Inferior parietal cortex (tissue), 1 donor: ENCODE measurements at regions not wholly inside any gene's neighbourhood (a gene's known extent, or its start where the extent isn't known, plus 50 kb on each side); places are given as distances from the start of the nearest gene placed in this dataset.
"Not testable (repeated sequence)": the region's sequence is repeated elsewhere in the genome, so short reads cannot be mapped to it uniquely, and the experiment has no call there.

Source experiments
- DNase-seq: peaks from one replicate; pipeline ENCODE4 v3.0.0-alpha.2; 2016; ENCODE audit errors: extremely low spot score

DNA sequence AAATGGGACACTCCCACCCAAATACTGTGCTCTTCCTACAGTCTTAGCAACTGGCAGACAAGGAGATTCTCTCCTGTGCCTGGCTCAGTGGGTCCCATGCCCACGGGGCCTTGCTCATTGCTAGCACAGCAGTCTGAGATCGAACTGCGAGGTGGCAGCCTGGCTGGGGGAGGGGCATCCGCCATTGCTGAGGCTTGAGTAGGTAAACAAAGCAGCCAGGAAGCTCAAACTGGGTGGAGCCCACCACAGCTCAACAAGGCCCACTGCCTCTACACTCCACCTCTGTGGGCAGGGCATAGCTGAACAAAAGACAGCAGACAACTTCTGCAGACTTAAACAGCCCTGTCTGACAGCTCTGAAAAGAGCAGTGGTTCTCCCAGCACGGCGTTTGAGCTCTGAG, 174.8 kb downstream of the COL12A1 start:
- not testable (repeated sequence) for DNase-seq

DNA sequence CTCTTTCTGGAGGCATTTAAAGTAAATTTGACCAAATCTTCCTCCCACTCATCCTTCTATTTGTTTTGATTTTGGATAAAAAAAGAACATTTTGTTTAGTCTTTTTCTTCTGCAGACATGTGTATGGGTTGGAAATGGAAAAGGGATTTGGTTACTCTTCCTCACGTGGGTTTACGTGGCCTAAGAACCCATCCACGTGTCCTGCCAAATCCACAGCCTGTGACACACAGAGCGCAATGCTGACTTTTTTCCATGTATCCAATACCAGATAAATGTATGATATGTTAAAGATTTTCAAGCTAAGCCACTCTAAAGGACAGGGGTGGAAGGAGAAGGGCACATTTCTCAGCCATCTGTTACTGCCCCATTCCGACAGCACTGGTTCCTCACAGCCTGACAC, 176.5 kb downstream of the COL12A1 start:
- no peak for DNase-seq

DNA sequence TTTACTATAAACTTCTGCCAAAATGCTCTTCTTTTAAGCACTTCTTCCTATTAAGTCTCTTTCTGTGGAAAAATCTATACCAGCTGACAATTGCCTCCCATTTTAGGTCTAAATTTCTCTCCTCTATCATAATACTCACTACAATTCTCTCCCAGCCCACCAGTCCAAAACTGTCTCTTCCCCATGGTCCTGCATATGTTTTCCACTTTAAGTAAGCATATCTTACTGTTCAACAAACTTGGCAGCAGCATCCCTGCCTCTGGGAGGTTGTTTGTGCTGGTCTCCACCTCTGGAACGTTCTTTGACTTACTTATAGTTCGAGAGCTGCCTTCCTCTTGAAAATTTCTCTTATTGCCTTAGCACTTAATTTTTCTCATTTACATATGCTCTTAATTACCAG, 180.5 kb downstream of the COL12A1 start:
- no peak for DNase-seq

DNA sequence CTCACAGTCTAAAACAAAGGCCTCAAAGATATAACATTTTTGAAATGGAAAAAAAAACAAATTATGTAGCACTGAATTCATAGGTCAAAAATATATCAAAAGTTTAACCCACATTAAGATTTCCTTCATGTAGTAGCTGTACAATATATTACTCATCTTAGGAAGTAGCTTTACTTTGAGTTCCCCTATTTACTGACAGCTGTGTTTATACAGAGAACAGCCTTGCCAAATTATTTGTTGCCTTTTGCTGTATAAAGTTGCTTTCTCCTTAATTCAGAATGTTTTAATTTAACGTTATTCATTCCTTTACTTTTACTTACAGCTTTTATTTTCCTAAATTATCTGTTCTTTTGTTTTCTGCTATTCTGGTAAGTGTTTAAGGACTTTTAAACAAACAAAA, 181.0 kb downstream of the COL12A1 start:
- DNase-seq: no peak

DNA sequence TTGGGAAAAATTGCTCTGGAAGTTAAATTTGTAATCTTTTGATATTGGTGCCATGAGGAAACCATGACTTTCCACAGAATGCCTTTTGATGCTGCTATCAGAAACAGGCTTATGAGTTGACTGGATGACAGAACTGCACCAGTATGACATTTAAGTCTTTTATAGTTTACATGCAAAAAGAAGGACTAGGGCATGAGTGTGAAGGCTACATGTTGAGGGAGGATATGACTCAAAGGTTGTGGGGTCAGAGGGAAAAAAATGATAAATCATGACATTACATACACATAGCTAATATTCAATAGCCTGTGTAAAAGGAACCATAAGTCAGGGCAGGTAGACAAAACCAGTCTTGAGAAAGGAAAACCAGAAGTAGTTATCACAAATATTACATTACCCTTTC, 182.2 kb downstream of the COL12A1 start:
- no peak for DNase-seq

DNA sequence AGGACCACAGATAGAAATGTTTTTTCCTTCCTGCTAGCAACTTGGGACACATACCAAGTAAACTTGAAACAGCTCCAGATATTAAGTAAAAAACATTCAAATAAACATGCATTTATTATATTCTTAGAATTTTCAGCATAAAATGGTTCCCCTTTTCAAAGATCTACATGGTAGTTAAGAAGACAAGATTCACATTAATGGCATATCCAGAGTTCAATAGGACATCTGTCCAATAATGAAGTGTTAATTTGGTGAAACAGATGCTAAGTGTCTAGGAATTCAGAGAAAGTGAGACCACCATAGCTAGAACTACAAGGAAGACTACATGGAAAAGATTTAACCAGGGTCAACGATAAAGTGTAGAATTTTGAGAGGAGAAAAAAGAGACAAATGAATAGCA, 184.9 kb downstream of the COL12A1 start:
- no peak for DNase-seq

DNA sequence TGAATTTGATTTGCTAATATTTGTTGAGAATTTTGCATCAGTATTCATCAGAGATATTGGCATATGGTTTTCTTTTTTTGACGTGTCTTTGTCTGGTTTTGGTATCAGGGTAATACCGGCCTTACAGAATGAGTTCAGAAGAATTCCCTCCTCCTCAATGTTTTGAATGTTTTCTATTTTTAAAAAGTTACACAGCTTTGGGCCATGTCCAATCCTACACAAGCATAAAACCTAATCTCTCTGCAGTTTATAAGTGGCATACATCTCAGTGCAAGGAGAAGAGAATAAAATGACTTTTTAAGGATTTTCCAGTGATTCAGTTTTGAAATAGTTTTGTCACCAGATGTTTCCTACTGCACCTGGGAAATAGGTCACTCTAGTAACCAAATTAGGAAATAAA, 185.5 kb downstream of the COL12A1 start:
- no peak for DNase-seq

DNA sequence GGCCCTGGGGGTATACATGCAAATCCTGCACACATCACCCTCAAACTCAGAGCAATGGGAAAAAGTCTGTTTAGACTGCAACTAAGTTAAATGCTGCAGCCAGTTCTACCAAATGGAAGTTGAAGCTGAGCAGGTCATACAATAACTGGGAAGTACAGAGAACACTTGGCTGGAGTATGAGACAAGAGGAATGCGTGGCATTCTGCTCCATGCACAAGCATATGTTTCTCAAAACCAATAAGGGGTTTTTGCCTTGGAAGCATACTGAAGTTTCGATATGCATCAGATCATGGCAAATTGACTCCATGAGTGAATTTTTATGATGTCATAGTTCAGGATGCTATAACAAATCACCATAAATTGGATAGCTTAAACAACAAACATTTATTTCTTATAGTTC, 193.8 kb downstream of the COL12A1 start:
- DNase-seq: no peak

DNA sequence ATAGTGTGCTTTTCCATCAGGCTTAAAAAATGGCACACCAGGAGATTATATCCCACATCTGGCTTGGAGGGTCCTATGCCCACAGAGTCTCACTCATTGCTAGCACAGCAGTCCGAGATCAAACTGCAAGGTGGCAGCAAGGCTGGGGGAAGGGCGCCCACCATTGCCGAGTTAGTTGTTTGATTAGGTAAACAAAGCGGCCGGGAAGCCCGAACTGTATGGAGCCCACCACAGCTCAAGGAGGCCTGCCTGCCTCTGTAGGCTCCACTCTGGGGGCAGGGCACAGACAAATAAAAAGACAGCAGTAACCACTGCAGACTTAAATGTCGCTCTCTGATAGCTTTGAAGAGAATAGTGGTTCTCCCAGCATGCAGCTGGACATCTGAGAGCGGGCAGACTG, 201.9 kb downstream of the COL12A1 start:
- DNase-seq: not testable (repeated sequence)

DNA sequence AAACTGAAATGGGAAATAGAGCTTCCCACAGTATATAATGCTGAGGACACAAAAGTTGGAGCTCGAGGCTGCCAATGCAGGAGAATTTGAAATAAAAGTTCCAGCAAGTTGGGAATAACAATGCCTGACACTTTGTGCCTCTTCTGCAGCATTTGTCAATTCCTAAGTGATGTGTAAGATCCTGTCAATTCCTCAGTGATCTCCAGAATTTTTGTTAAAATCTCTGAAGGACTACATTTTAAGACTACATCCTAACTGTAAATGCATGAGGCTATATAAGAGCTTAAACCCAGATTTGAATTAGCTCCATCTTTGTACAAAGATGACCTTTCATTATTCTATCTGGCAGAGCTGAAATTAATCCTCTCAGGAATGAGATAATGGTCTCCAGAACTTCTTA, 208.2 kb downstream of the COL12A1 start:
- DNase-seq: no peak

DNA sequence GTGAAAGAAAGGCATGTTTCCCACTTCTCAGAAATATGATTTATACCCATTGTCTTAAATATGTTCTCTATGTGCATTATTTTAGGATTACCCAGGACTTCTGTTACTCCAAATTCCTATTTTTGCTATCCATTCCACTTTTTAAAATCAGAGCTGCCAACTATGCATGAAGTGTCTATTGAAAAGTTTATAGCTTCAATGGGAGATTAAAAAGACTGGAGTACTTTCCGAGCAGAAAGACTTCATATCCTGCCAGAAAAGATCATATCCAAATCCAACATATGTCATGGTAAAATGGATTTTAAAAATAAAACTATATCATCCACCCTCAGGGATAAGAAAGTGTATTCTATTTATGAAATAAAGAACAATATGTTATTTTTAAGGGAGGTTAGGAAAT, 212.7 kb downstream of the COL12A1 start:
- no peak for DNase-seq

DNA sequence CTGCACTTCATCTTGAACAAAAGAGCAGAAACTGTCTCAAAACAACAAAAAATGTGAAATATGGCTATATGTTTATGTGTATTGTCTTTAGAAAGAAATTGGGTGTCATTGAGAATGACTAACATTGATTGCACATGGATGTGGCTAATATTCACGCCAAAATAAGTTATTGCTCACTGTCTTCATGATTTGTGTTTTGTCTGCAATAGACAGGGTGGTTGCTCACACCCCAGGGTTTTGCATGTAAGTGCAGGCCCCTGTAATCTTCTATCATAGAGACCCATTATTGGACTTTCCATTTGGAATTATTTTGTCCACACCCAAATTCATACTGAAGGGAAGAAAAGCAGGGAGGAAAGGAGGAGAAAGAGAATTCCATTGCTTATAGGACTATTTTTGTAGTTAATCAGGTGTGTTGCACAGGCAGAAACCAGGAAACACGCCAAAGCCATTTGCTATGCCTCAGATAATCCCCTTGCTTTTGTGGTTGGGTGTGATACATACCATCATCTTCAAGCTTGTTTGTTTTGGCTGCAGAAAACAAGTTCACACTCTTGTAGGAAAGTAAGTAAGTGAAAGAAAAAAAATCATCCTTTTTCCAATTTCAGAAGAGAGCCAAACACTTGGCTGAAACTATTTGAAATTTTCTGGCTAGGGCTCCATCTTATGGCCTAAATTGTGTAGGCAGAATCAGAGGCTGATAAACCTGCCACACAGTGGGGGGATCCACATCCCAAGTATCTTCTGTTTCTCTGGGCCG, 214.1 kb downstream of the COL12A1 start:
- no peak for DNase-seq

DNA sequence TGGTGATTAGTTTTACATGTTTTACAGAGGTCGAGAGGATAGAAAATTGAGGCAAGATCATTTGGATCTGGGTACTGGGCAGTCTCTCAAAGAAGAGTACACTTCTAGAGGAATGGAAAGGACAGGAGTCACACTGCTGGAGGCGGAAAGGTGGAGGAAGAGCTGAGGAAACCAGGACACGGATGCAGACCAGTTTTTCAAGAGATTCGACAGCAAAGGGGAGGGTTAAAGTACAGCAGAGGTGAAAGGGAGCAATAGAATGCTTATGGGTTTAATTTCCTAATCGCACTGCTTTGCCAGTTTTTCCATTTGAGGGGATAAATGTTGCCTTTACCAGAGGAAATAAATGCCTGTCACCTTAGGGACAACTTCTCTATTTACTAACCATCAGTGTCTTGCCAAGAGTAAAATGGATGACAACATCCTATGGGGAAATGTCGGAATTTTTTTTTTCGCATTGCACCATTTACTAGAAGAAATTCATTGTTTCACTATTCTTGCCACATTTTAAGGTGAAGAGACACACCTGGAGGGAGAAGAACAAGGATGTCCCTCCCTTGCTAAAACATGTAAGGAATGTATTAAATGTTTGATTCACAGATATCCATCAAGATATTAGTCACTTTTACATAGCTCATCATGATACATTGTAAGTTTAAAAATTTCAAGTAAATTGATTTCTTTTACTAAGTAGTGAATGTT, 226.6 kb downstream of the COL12A1 start:
- no peak for DNase-seq

DNA sequence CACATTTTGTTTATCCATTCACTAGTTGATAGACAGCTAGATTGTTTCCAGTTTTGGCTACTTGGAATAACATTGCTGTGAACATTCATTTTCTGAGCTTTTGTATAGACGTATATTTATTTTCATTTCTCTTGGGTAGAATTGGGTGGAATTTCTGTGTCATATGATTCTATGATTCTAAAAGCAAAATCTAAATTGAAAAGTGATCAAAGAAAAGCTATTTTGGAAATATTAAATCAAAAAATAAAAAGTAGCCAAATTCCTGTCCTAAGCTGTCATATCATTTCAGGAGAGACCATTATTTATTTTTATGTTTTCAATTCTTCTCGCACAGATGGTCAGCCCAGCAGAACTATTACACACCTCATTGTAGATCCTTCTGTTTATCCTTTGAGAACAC, 229.2 kb downstream of the COL12A1 start:
- no peak for DNase-seq

DNA sequence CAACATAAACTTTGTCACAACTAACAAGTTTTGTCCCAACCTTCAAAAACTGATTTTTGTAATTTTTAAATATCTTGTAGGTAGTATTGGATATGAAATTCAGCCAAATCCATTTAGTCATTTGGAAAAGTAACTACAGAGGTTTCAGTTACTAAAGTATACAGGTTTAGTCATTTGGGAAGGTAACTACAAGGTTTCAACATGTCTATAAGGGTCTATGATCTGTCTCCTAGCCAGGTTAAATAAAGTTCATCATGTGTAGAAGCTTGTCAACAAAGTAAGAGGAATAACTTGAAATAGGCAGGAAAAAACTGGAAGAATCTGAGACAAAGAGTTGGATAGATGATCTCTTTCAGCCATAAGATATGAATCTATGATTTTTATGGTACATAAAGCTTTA, 229.8 kb downstream of the COL12A1 start:
- no peak for DNase-seq

DNA sequence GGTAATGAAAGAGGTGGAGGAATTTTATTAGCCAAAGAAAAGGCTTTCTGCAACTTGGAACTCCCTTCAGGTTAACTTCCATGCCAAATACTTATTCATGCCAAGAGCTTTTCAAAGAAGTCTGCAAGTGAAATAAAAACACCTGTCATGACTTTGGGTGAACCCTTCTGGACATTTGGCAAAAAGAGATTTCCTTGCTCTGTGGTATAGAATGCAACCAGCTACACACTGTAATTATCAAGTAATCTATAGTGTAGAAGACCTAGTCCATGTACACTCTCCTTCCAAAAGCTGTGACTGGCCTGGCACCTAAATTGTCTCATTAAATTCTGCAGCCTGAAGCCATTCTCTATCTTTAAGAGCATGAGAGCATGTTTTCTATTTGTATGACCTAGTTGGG, 232.3 kb downstream of the COL12A1 start:
- no peak for DNase-seq

DNA sequence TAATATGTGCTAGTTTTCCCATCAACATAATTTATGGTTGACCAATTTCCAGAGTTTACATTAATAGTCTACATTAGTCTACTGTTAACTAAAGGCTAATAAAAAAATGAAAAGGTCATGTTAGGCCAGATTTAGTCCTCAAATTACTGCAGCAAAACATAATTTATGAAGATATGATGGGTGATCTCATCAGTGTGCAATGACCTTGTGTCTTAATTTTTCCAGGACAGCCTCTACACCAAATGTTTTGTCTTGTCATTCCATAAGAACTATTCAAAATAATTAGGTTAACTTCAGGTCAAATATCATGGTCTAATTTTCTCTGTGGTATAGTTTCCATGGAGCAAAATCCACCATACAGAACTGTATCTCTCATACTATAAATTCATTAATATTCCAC, 234.2 kb downstream of the COL12A1 start:
- DNase-seq: no peak

DNA sequence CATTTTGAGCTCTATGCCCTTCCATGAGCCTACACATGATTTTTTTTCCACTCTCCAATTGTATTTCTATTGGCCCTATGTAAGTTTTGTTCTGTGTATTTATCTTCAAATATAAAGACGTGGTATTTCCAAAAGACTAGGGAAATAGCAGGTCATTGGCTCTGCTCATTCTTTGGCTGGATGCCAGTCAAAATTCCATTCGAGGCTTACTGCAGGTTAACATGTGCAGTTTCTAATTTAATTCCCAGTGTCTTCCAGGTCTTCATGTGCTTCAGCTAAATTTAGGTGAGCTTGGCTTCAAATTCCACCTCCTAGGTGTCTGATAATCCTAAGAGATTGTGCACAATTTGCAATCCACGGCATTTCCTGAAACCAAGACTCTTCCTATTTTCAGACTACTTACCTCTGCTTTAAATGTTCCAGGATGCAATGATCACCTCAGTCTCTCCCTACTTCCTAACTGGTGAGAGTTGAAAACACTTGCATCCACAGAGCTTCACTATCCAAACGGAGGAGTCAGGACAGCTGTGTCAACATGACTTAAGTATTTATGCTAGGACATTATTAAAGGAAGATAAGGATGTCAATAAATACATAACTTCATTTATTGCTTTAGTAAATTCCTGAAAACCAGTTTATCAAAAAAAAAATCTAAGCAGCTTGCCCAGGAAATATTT, 236.1 kb downstream of the COL12A1 start:
- DNase-seq: no peak

DNA sequence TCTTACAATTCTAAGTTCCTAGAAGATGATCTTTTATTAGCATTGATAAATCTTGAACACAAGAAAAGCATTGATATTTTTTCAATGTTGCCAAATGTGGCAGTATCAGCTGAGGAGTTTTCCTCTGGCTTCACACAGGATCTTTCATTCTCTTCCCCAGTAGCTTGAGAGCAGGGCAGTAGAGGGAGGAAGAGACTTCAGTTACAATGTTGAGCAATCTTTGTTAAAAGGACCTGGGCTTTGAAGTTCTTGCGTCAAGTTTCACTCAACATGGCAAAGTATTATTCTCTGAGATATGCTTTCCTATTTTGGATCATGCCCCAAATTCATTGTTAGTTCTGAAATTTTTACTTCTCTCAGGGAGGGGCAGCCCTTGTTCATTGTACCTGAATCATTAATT, 238.0 kb downstream of the COL12A1 start:
- no peak for DNase-seq

DNA sequence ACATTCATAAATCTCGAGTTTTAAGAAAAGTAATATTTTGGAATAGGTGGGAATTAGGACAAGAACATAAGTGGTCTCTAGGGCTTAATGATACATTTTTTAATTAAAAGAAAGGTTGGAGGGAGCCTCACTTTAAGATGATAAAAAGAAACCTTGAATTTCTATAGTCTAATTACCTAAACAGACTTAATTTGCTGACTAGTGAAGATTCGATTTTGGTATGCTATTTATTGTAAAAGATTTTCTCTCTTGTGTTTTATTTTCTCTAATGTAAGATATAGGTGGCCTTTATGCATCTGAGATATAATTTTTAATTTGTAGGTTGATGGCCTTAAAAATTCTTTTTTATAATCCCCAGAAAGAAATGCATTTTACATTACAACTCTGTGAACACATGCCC, 239.1 kb downstream of the COL12A1 start:
- no peak for DNase-seq

DNA sequence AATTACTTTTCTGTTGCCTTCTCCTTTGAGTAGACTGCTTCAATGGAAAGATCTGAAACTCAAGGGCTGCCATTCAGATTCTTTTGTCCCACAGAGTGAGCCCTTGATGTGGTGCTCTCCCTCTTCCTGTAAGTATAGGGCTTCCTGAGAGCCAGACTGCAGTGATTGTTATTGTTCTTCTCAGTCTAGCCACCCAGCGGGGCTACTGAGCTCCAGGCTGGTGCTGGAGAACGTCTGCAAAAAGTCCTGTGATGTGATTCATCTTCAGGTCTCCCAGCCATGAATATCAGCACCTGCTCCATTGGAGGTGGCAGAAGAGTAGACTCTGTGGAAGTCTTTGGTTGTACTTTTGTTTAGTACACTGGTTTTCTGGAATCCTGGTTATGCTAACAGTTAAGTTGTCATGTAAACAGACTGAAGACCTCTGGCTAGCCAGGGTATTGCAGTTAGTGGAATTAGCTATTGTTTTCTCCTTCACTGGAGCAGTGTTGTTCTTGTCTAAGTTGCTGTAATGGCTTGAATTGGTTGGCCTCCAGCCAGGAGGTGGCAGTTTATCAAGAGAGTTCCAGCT, 240.9 kb downstream of the COL12A1 start:
- no peak for DNase-seq

DNA sequence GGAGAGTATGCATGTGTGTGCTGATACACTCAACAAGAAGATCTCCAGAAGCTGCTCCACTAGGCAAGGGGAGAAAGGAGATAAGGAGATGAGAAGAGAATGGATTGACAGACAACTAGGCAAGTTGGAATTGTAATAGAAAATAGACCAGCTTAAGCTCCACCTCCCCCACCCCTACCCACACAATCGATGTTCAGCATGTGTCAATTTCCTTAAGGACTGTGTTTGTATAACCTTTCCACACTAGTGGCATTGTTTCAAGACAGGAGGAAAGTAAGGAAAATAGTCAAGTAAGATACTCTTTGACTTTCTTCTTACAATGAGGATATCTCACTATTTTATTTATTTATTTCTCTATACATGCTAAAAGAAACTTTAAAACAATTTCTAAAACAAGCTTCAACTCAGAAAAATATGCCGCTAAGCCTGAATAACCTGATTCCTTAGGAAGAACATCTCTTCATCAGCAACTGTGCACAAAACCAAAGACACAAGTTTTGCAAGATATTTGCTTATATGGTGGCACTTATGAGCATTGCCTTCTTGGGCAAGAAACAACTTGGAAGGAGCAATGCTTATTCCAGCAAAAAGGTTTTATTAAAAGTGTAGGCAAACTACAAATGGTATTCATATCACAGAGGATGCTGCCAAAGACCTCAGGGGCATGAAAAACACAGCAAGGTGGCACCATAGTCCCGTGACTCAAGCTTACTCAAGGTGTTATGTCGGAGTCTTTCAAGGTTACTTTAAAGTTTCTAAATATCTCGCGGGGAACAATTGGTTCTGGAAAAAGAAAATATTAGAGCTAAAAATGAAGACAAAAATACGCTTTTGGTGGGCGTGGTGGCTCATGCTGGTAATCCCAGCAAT, 249.1 kb downstream of the COL12A1 start:
- DNase-seq: no peak
